HG03571 (cell line): ENCODE measurements at regions not wholly inside any gene's neighbourhood (a gene's known extent, or its start where the extent isn't known, plus 50 kb on each side); places are given as distances from the start of the nearest gene placed in this dataset.
A peak's percentile ranks its signal among the peaks of the same experiment; 100 is the strongest.

Source experiments
- ATAC-seq: cut with Tn5 transposase; IDR thresholded peaks from one replicate; pipeline ENCODE4 v1.9.1; 2021; ENCODE audit not compliant: unreplicated experiment

- ATAC-seq = no peak
Measured at GRCh38 chr22:22417495-22418162, 90.9 kb downstream of the ZNF280B start.

GRCh38 chr22:22418163-22418549 lies 90.4 kb downstream of the ZNF280B start:
- no peak for ATAC-seq

GRCh38 chr22:22418957-22419356 lies 89.6 kb downstream of the ZNF280B start:
- no peak for ATAC-seq

GRCh38 chr22:22420580-22420979 lies 88.0 kb downstream of the ZNF280B start:
- ATAC-seq = no peak

- no peak for ATAC-seq
Measured at GRCh38 chr22:22421392-22421791, 87.2 kb downstream of the ZNF280B start.

GRCh38 chr22:22422629-22423112 lies 85.9 kb downstream of the ZNF280B start:
- peak; percentile 91 for ATAC-seq

- no peak for ATAC-seq
Measured at GRCh38 chr22:22423681-22424080, 84.9 kb downstream of the ZNF280B start.

- no peak for ATAC-seq
Measured at GRCh38 chr22:22424210-22424800, 84.2 kb downstream of the ZNF280B start.

- no peak for ATAC-seq
Measured at GRCh38 chr22:22424956-22425355, 83.6 kb downstream of the ZNF280B start.

GRCh38 chr22:22425356-22425755 lies 83.2 kb downstream of the ZNF280B start:
- no peak for ATAC-seq

- ATAC-seq = no peak
Measured at GRCh38 chr22:22425783-22426624, 82.5 kb downstream of the ZNF280B start.

- ATAC-seq = no peak
Measured at GRCh38 chr22:22427542-22428065, 80.9 kb downstream of the ZNF280B start.

GRCh38 chr22:22428222-22429098 lies 80.1 kb downstream of the ZNF280B start:
- no peak for ATAC-seq

- no peak for ATAC-seq
Measured at GRCh38 chr22:22429369-22430108, 79.0 kb downstream of the ZNF280B start.

GRCh38 chr22:22430111-22430820 lies 78.3 kb downstream of the ZNF280B start:
- no peak for ATAC-seq

- no peak for ATAC-seq
Measured at GRCh38 chr22:22431271-22432220, 77.0 kb downstream of the ZNF280B start.

GRCh38 chr22:22432479-22432878 lies 76.1 kb downstream of the ZNF280B start:
- no peak for ATAC-seq

GRCh38 chr22:22432937-22433336 lies 75.6 kb downstream of the ZNF280B start:
- ATAC-seq = no peak
